Upper lobe of left lung (tissue), 6 donors: ENCODE measurements at regions not wholly inside any gene's neighbourhood (a gene's known extent, or its start where the extent isn't known, plus 50 kb on each side); places are given as distances from the start of the nearest gene placed in this dataset.

ENCODE experiments used
- ATAC-seq, 2 donors: fragments of 200-7000 bp; cut with Tn5 transposase; one replicate each; pipeline ENCODE4 v1.9.1; 2022; ENCODE audit warnings: mild to moderate bottlenecking in 2 of 2, moderate library complexity in 2 of 2; ENCODE audit not compliant: low FRiP score in 2 of 2
- DNase-seq, 2 donors: peaks; one replicate each; pipeline ENCODE4 v3.0.0-alpha.2; 2019 to 2020
- H3K27ac ChIP-seq, 4 donors: fragments of 200-600 bp; sonication (generic); one replicate each; pipeline ENCODE4 v1.5.1; 2016 to 2019
- H3K27me3 ChIP-seq, 4 donors: fragments of 200-600 bp; sonication (generic); one replicate each; pipeline ENCODE4 v1.5.1; 2017 to 2019
- H3K36me3 ChIP-seq, 4 donors: fragments of 200-600 bp; sonication (generic); one replicate each; pipeline ENCODE4 v1.5.1; 2016 to 2019
- H3K4me1 ChIP-seq, 4 donors: fragments of 200-600 bp; sonication (generic); one replicate each; pipeline ENCODE4 v1.5.1; 2018 to 2019
- H3K4me3 ChIP-seq, 4 donors: fragments of 200-600 bp; sonication (generic); one replicate each; pipeline ENCODE4 v1.5.1; 2017 to 2019; ENCODE audit warnings: mild to moderate bottlenecking in 2 of 4, moderate library complexity in 1 of 4
- H3K9me3 ChIP-seq, 4 donors: fragments of 200-600 bp; sonication (generic); one replicate each; pipeline ENCODE4 v1.5.1; 2018 to 2019
- CTCF ChIP-seq, 6 experiments: fragments of 450-650 bp in 4 of 6; fragments of 200-600 bp in 2 of 6; sonication (generic) in 2 of 6; IDR thresholded peaks; one replicate each; pipeline ENCODE4 v1.5.1; 2016 to 2019; ENCODE audit warnings: antibody characterized with exemption in 6 of 6
- EP300 ChIP-seq, 4 donors: sonication (generic); formaldehyde crosslinking; IDR thresholded peaks; one replicate each; pipeline ENCODE4 v1.5.1; 2017; ENCODE audit warnings: antibody characterized with exemption in 4 of 4, control low read depth in 2 of 4
- POLR2A ChIP-seq, 4 donors: fragments of 450-650 bp; IDR thresholded peaks; one replicate each; pipeline ENCODE4 v1.5.1; 2016 to 2017; ENCODE audit warnings: antibody characterized with exemption in 4 of 4, mild to moderate bottlenecking in 2 of 4
- POLR2AphosphoS5 ChIP-seq, 2 donors: sonication (generic); formaldehyde crosslinking; IDR thresholded peaks; one replicate each; pipeline ENCODE4 v1.5.1; 2017; ENCODE audit warnings: antibody characterized with exemption in 2 of 2
- WGBS, 2 donors: methylation state at CpG; one replicate each; pipeline ENCODE4 v1.1.5; 2017 to 2018; 5-methylcytosine and 5-hydroxymethylcytosine counted together
- donor health status: DM: no; HTN: no; CAD: no; lungs with moderate emphysema.
- donor health status: DM: no; HTN: yes; CAD: no; lungs with severe emphysema.

GRCh38 chr9:22693156-22693555, 246.5 kb downstream of the DMRTA1 start:
- no peaks in the 10 kb centered on the region for H3K4me1 ChIP-seq
- ATAC-seq = no peak
- H3K27me3 ChIP-seq = no peaks in the 10 kb centered on the region

GRCh38 chr9:22700171-22700570, 253.5 kb downstream of the DMRTA1 start:
- ATAC-seq = no peak
- Histone ChIP-seq H3K27ac (no peak overlapping the region), H3K4me1 (no peaks in the 10 kb centered on the region), H3K4me3 (no peak overlapping the region), H3K36me3 (no peaks in the 10 kb centered on the region), H3K27me3 (no peaks in the 10 kb centered on the region), H3K9me3 (no peaks in the 10 kb centered on the region)
- no peak for DNase-seq
- no peak for TF ChIP-seq POLR2AphosphoS5 (IDR thresholded peaks at IDR 0.05)
- no peak for TF ChIP-seq EP300 (IDR thresholded peaks at IDR 0.05)
- TF ChIP-seq CTCF (IDR thresholded peaks at IDR 0.05) = no peak

More at GRCh38 chr9:22693156-22693555, 246.5 kb downstream of the DMRTA1 start:
- Histone ChIP-seq H3K4me3 (no peak overlapping the region), H3K36me3 (no peaks in the 10 kb centered on the region), H3K9me3 (no peaks in the 10 kb centered on the region), H3K27ac (no peak overlapping the region)
- no peak for DNase-seq
- WGBS, 2 donors = 74 to 77% methylated on average over 2 of the region's 2 CpGs
- TF ChIP-seq POLR2AphosphoS5 (IDR thresholded peaks at IDR 0.05) (no peak), POLR2A (IDR thresholded peaks at IDR 0.05) (no peak), CTCF (IDR thresholded peaks at IDR 0.05) (no peak), EP300 (IDR thresholded peaks at IDR 0.05) (no peak)

- DNase-seq (no peak), ATAC-seq (no peak)
- Histone ChIP-seq H3K27ac (no peak overlapping the region), H3K9me3 (peaks cover 0 to 3% (median 0%) of the 10 kb centered on the region in 4 donors), H3K27me3 (no peaks in the 10 kb centered on the region), H3K4me3 (no peak overlapping the region), H3K4me1 (no peaks in the 10 kb centered on the region), H3K36me3 (no peaks in the 10 kb centered on the region)
- WGBS, 2 donors = 34 to 74% methylated on average over 1 of the region's 1 CpG
- TF ChIP-seq EP300 (IDR thresholded peaks at IDR 0.05) (no peak), POLR2A (IDR thresholded peaks at IDR 0.05) (no peak), CTCF (IDR thresholded peaks at IDR 0.05) (no peak), POLR2AphosphoS5 (IDR thresholded peaks at IDR 0.05) (no peak)
Observed at GRCh38 chr9:22718653-22719052, 272.0 kb downstream of the DMRTA1 start.

GRCh38 chr9:22722492-22722891, 275.9 kb downstream of the DMRTA1 start:
- no peaks in the 10 kb centered on the region for H3K9me3 ChIP-seq
- DNase-seq = no peak
- H3K4me3 ChIP-seq = no peak overlapping the region
- H3K27me3 ChIP-seq = no peaks in the 10 kb centered on the region
- no peak overlapping the region for H3K27ac ChIP-seq
- WGBS, 2 donors = 83 to 84% methylated on average over 2 of the region's 2 CpGs
- H3K4me1 ChIP-seq = no peaks in the 10 kb centered on the region
- TF ChIP-seq EP300 (IDR thresholded peaks at IDR 0.05) (no peak), CTCF (IDR thresholded peaks at IDR 0.05) (no peak), POLR2A (IDR thresholded peaks at IDR 0.05) (no peak), POLR2AphosphoS5 (IDR thresholded peaks at IDR 0.05) (no peak)
- ATAC-seq = no peak
- H3K36me3 ChIP-seq = no peaks in the 10 kb centered on the region

GRCh38 chr9:22731786-22732185, 285.2 kb downstream of the DMRTA1 start:
- H3K9me3 ChIP-seq = no peaks in the 10 kb centered on the region
- no peaks in the 10 kb centered on the region for H3K36me3 ChIP-seq
- no peaks in the 10 kb centered on the region for H3K27me3 ChIP-seq
- TF ChIP-seq EP300 (IDR thresholded peaks at IDR 0.05) (no peak), CTCF (IDR thresholded peaks at IDR 0.05) (no peak), POLR2AphosphoS5 (IDR thresholded peaks at IDR 0.05) (no peak), POLR2A (IDR thresholded peaks at IDR 0.05) (no peak)
- H3K4me1 ChIP-seq = no peaks in the 10 kb centered on the region
- WGBS, 2 donors = 58 to 63% methylated on average over 3 of the region's 3 CpGs
- no peak overlapping the region for H3K4me3 ChIP-seq
- no peak overlapping the region for H3K27ac ChIP-seq
- DNase-seq (no peak), ATAC-seq (no peak)
